OCI-LY3 (cell line): ENCODE measurements at regions not wholly inside any gene's neighbourhood (a gene's known extent, or its start where the extent isn't known, plus 50 kb on each side); places are given as distances from the start of the nearest gene placed in this dataset.

Source experiments
- EZH2phosphoT487 ChIP-seq: fragments of 200-600 bp; shearing (Covaris generic); IDR thresholded peaks from 2 replicates; pipeline ENCODE4 v1.6.1; 2018; ENCODE audit warnings: antibody characterized with exemption, mixed run types, low read depth
- TF ChIP-seq, protein P1 (sequence below): fragments of 200-600, 300-600 bp; sonication (generic); IDR thresholded peaks from 2 replicates; pipeline ENCODE4 v1.5.1; 2014; ENCODE audit warnings: antibody characterized with exemption, low read length, low read depth

DNA sequence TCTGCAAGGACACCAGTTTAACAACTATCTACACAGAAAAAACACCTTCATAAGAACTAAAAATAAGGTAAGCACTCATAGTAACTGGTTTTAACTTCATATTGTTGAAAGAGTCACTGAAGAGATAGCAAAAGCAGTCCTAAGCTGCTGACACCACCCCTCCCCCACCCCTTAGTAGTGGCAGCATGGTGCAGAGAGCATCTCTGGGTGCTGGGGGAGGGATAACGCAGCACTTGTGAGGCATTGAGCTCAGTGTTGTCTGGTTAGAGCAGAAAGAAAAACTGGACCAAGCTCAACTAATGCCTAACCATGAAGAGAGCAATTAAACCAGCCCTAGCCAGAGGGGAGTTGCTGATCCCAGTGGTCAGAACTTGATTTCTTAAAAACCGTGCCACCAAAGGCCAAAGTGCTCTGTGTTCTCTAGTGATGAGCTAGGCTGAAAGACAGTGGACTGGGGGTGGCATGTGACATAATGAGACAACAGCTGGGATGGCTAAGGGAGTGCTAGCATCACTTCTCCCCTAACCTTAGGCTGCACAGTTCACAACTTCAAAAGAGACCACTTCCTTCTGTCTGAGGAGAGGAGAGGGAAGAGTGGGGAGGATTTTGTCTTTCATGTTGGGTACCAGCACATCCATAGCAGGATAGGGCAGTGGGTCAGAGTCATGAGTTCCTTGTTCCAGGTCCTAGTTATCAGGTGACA is 669.3 kb downstream of the PDHA2 start:
- TF ChIP-seq, protein P1, sequence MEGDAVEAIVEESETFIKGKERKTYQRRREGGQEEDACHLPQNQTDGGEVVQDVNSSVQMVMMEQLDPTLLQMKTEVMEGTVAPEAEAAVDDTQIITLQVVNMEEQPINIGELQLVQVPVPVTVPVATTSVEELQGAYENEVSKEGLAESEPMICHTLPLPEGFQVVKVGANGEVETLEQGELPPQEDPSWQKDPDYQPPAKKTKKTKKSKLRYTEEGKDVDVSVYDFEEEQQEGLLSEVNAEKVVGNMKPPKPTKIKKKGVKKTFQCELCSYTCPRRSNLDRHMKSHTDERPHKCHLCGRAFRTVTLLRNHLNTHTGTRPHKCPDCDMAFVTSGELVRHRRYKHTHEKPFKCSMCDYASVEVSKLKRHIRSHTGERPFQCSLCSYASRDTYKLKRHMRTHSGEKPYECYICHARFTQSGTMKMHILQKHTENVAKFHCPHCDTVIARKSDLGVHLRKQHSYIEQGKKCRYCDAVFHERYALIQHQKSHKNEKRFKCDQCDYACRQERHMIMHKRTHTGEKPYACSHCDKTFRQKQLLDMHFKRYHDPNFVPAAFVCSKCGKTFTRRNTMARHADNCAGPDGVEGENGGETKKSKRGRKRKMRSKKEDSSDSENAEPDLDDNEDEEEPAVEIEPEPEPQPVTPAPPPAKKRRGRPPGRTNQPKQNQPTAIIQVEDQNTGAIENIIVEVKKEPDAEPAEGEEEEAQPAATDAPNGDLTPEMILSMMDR = no peak
- TF ChIP-seq EZH2phosphoT487 = no peak
